ENCODE measurements at regions not wholly inside any gene's neighbourhood (a gene's known extent, or its start where the extent isn't known, plus 50 kb on each side); places are given as distances from the start of the nearest gene placed in this dataset.

GRCh38 chrX:39058724-39059123 is 257.5 kb downstream of the MID1IP1 start:
- no TSS peak for BruUV-seq (replicated peaks)
- intact Hi-C loops (cut with micrococcal nuclease) (loop anchor here (10.0 kb wide), 1 partner anchor 64 kb away; no protein-coding TSS in a partner anchor), in situ Hi-C loops (cut with MboI) (no loop called here)
- ATAC-seq (no peak), DNase-seq (ENCODE audit: extremely low read depth in 1 of 4, low spot score in 3 of 4) (no peak), FAIRE-seq (no peak)
- Histone ChIP-seq H3K27me3 (ENCODE audit: control insufficient read depth in 2 of 2, insufficient read depth in 2 of 2, low read length in 2 of 2) (no peaks in the 10 kb centered on the region), H3K36me3 (ENCODE audit: control insufficient read depth, insufficient read depth, low read length) (no peaks in the 10 kb centered on the region), H2AFZ (ENCODE audit: low read depth, low read length) (no peak overlapping the region), H3K9me3 (replicated peaks; ENCODE audit: control insufficient read depth, insufficient read depth, low read depth, low read length) (no peaks in the 10 kb centered on the region), H3K9me1 (ENCODE audit: control insufficient read depth, insufficient read depth, low read length) (no peaks in the 10 kb centered on the region), H3K4me3 (no peak overlapping the region), H3K4me2 (ENCODE audit: insufficient read depth, low read length) (no peak overlapping the region), H3K4me1 (replicated peaks in 1 of 2; ENCODE audit: control insufficient read depth in 2 of 2, insufficient read depth in 2 of 2, low read length in 2 of 2) (no peaks in the 10 kb centered on the region), H4K20me1 (replicated peaks; ENCODE audit: control insufficient read depth, insufficient read depth, low read length) (no peaks in the 10 kb centered on the region), H3K79me2 (ENCODE audit: control insufficient read depth, insufficient read depth, low read length) (no peaks in the 10 kb centered on the region), H3K9ac (ENCODE audit: insufficient read depth in 1 of 2, low read depth in 2 of 2, low read length in 2 of 2) (no peak overlapping the region), H3K27ac (ENCODE audit: extremely low read depth, low read depth, low read length) (no peak overlapping the region)
- TF ChIP-seq HMGXB4 (CRISPR knock-in tag; IDR thresholded peaks at IDR 0.05) = no peak
- no peak for TF ChIP-seq NFATC3 (IDR thresholded peaks at IDR 0.05)
- no peak for TF ChIP-seq ZNF766 (CRISPR knock-in tag; conservative IDR thresholded peaks at IDR 0.05)
- TF ChIP-seq TAF15 (IDR thresholded peaks at IDR 0.05; ENCODE audit: low read depth, low read length) = no peak
- no peak for TF ChIP-seq CREBBP (IDR thresholded peaks at IDR 0.05; ENCODE audit: low read depth, low read length)
- no peak for TF ChIP-seq PATZ1 (CRISPR knock-in tag; IDR thresholded peaks at IDR 0.05; ENCODE audit: borderline replicate concordance)
- TF ChIP-seq MCM5 (IDR thresholded peaks at IDR 0.05; ENCODE audit: low read depth) = no peak
- no peak for TF ChIP-seq EGR1 (conservative IDR thresholded peaks at IDR 0.05)
- no peak for TF ChIP-seq STAT5A (IDR thresholded peaks at IDR 0.05; ENCODE audit: borderline replicate concordance, low read length)
- TF ChIP-seq SMAD4 (CRISPR knock-in tag; conservative IDR thresholded peaks at IDR 0.05) = no peak
- TF ChIP-seq ZKSCAN1 (IDR thresholded peaks at IDR 0.05; ENCODE audit: low read depth, low read length) = no peak
- TF ChIP-seq ZNF23 (CRISPR knock-in tag; IDR thresholded peaks at IDR 0.05) = no peak
- no peak for TF ChIP-seq SMC3 (conservative IDR thresholded peaks at IDR 0.05; ENCODE audit: insufficient read depth, low read depth, low read length)
- ChIA-PET POLR2A (no interaction called here), CTCF (ENCODE audit: low intra/inter-chr PET ratio) (no interaction called here)
- WGBS (ENCODE audit: insufficient coverage, low coverage, missing lambda C conversion rate) = 3% methylated on average over 3 of the region's 3 CpGs
